Prostate gland (tissue), 2 donors: ENCODE measurements at regions not wholly inside any gene's neighbourhood (a gene's known extent, or its start where the extent isn't known, plus 50 kb on each side); places are given as distances from the start of the nearest gene placed in this dataset.

Experiments
- DNase-seq: peaks from one replicate; pipeline ENCODE4 v3.0.0-alpha.2; 2019; ENCODE audit warnings: low spot score
- H3K27ac ChIP-seq, 2 donors: fragments of 200-600 bp; sonication (generic); 2 replicates each; pipeline ENCODE4 v1.5.1; 2017 to 2019
- H3K27me3 ChIP-seq: fragments of 200-600 bp; sonication (generic); replicated peaks from 2 replicates; pipeline ENCODE4 v1.5.1; 2019; ENCODE audit not compliant: insufficient read depth
- H3K36me3 ChIP-seq, 2 donors: fragments of 200-600 bp; sonication (generic); 1 replicate in 1 of 2; 2 replicates in 1 of 2; pipeline versions ENCODE4 v1.5.1 to v1.8.1; 2017 to 2019
- H3K4me1 ChIP-seq: fragments of 200-600 bp; sonication (generic); replicated peaks from 2 replicates; pipeline ENCODE4 v1.5.1; 2019
- H3K4me3 ChIP-seq, 2 donors: fragments of 200-600 bp; sonication (generic); 2 replicates each; pipeline ENCODE4 v1.5.1; 2017 to 2019
- H3K9me3 ChIP-seq: fragments of 200-600 bp; sonication (generic); 2 replicates; pipeline ENCODE4 v1.5.1; 2017
- CTCF ChIP-seq, 4 experiments: fragments of 200-600 bp in 2 of 4; fragments of 450-650 bp in 2 of 4; sonication (generic) in 2 of 4; IDR thresholded peaks; 1 replicate in 3 of 4; 2 replicates in 1 of 4; pipeline ENCODE4 v1.5.1; 2016 to 2019; ENCODE audit warnings: antibody characterized with exemption in 4 of 4, mild to moderate bottlenecking in 2 of 4, moderate library complexity in 2 of 4
- POLR2A ChIP-seq: fragments of 450-650 bp; IDR thresholded peaks from one replicate; pipeline ENCODE4 v1.6.1; 2016; ENCODE audit warnings: antibody characterized with exemption, mild to moderate bottlenecking
- POLR2AphosphoS5 ChIP-seq: sonication (generic); formaldehyde crosslinking; IDR thresholded peaks from one replicate; pipeline ENCODE4 v1.6.1; 2017; ENCODE audit warnings: antibody characterized with exemption
- WGBS: methylation state at CpG from one replicate; pipeline ENCODE4 v1.1.5; 2018; 5-methylcytosine and 5-hydroxymethylcytosine counted together
- intact Hi-C: fragments of 100-400 bp; cut with DNase I; formaldehyde crosslinking; loops from one replicate; pipeline ENCODE4 v1.14.2; 2022

- no peak for TF ChIP-seq POLR2AphosphoS5
- TF ChIP-seq CTCF (IDR thresholded peaks at IDR 0.05) = no peak
- TF ChIP-seq POLR2A = no peak
- intact Hi-C loops = no loop called here
- H3K4me1 ChIP-seq = no peaks in the 10 kb centered on the region
- no peak overlapping the region for H3K4me3 ChIP-seq
- H3K27me3 ChIP-seq = no peaks in the 10 kb centered on the region
- DNase-seq = no peak
- no peak overlapping the region for H3K27ac ChIP-seq
- 14% methylated on average over 3 of the region's 3 CpGs for WGBS
- H3K9me3 ChIP-seq = no peaks in the 10 kb centered on the region
- H3K36me3 ChIP-seq = no peaks in the 10 kb centered on the region
Observed at GRCh38 chr16:52265446-52265861, 281.5 kb downstream of the TOX3 start.

- H3K4me3 ChIP-seq = no peak overlapping the region
- no peaks in the 10 kb centered on the region for H3K9me3 ChIP-seq
- H3K36me3 ChIP-seq = no peaks in the 10 kb centered on the region
- intact Hi-C loops = no loop called here
- WGBS = 57% methylated on average over 1 of the region's 1 CpG
- H3K27ac ChIP-seq = no peak overlapping the region
- DNase-seq = no peak
- TF ChIP-seq CTCF (IDR thresholded peaks at IDR 0.05) (no peak), POLR2A (no peak), POLR2AphosphoS5 (no peak)
- no peaks in the 10 kb centered on the region for H3K27me3 ChIP-seq
- no peaks in the 10 kb centered on the region for H3K4me1 ChIP-seq
Observed at GRCh38 chr16:52257534-52257933, 289.4 kb downstream of the TOX3 start.

GRCh38 chr16:52256310-52257078 is 290.4 kb downstream of the TOX3 start:
- DNase-seq = no peak
- TF ChIP-seq POLR2AphosphoS5 (no peak), POLR2A (no peak), CTCF (IDR thresholded peaks at IDR 0.05) (no peak)
- no peaks in the 10 kb centered on the region for H3K27me3 ChIP-seq
- H3K27ac ChIP-seq = no peak overlapping the region
- no peaks in the 10 kb centered on the region for H3K4me1 ChIP-seq
- H3K4me3 ChIP-seq = no peak overlapping the region
- H3K9me3 ChIP-seq = no peaks in the 10 kb centered on the region
- no peaks in the 10 kb centered on the region for H3K36me3 ChIP-seq
- 75% methylated on average over 4 of the region's 4 CpGs for WGBS
- intact Hi-C loops = no loop called here

DNA sequence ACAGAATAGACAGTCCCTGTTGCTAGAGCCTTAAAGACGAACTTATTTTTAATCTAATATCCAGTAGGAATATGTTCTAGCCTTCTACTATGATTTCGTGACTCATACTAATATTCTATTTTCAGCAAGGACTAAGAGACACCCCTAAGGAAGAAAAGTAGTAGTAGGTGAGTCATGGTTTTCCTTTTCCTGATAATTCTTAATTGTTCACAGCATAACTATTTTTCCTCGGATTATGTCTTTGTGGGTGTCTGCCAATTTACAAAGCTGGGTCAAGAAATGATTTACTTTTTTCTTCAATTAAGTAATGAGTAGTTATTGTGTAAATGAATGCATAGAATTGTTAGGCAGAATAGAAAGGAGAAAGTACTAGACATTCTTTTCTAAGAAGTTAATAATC is 292.2 kb downstream of the TOX3 start:
- 88% methylated on average over 3 of the region's 3 CpGs for WGBS

More for the DNA sequence above, 292.2 kb downstream of the TOX3 start:
- no peak for TF ChIP-seq POLR2AphosphoS5
- no peak for TF ChIP-seq POLR2A
- TF ChIP-seq CTCF (IDR thresholded peaks at IDR 0.05) = no peak
- no peaks in the 10 kb centered on the region for H3K27me3 ChIP-seq
- no peak for DNase-seq
- no peak overlapping the region for H3K4me3 ChIP-seq
- H3K9me3 ChIP-seq = no peaks in the 10 kb centered on the region
- no peaks in the 10 kb centered on the region for H3K4me1 ChIP-seq
- H3K36me3 ChIP-seq = no peaks in the 10 kb centered on the region
- intact Hi-C loops = no loop called here
- no peak overlapping the region for H3K27ac ChIP-seq
